Fibroblast of the conjunctiva (primary cell): ENCODE measurements at regions not wholly inside any gene's neighbourhood (a gene's known extent, or its start where the extent isn't known, plus 50 kb on each side); places are given as distances from the start of the nearest gene placed in this dataset.

Source experiments
- DNase-seq: peaks from one replicate; pipeline ENCODE4 v3.0.0-alpha.2; 2010; ENCODE audit warnings: low read depth

DNA sequence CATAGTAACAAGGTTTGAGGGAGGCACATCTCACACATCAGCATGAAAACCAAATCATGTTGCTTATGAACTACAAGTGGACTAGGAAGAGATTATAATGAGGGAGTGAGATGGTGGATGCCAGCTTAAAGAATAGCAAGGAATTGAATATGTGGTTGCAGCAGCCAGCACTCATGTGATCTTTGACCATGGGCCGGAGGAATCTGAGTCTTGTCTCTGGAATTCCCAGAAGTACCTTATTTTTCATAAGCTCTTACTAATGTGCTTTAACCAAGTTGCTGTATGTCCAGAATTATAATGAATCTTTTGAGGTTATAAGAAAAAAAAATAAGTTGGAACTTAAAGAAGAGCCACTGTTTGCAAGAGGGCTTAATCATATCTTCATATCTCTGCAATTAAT is 97.0 kb downstream of the DISP1 start:
- no peak for DNase-seq

DNA sequence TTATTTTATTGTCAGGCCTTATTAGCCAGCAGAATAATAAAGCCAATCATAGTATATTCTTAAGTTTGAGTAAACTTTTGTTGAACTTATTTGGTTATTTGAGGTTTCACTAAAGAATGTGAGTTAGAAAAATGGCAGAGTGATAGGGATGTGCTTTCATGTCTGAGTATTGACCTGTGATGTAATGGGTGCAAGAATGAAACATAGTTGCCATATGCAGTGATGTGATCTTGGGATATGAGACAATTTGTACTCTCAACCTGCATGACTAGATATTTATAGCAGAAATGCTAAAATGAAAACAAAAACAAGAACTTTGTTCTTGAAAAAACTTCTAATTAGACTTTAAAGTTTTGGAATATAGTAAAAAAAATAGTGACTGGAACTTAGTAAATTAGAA is 97.9 kb downstream of the DISP1 start:
- no peak for DNase-seq

DNA sequence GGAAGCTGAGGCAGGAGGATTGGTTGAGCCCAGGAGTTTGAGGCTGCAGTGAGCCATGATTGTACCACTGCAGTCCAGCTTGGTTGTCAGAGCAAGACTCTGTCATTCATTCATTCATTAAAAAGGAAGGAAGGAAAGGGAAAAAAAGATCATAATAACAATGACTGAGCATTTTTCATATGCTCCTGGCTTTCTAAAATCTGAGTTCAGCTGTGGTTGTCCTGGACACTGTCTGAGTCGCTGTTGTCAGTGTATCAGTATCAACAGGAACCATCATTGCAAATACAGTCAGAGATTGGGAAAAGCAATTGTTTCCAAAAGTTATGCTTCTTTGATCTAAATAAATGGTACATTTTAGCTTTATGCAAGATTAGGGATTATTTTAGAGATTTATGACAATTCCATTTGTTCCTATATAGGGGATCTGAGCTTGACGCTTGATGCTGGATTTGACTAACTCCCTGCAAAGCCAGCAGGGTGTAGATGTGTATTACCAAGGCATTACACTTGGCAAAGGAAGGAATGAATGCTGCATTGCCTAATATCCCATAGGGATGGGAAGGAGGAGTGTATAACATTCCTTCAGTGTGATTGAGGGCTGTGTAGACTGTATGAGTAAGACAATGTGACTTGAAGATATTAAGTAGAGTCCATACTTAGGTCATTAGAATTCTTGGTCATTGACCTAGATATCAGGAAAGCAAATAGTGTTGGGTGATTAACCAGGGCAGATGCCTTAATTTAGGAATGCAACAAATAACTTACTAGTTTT is 100.2 kb downstream of the DISP1 start:
- peak; percentile 70 for DNase-seq

DNA sequence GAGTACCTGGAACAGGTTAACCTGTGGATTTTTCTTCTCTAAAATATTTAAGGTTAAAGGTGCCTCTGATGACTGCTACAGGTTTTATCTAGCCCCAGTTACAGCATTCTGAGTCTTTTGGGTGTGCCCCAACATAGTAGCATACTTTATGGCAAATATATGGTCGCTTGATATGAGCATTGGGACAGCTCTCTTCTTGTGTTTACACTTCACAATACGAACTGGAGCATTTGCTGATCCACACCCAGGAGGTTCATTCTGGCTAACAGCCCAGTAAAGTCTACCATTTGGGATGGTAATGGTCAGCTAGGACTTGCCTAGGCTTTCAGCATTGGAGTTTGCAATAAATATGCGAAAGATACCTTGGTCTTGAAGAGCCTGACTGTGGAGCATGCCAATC is 101.3 kb downstream of the DISP1 start:
- no peak for DNase-seq

DNA sequence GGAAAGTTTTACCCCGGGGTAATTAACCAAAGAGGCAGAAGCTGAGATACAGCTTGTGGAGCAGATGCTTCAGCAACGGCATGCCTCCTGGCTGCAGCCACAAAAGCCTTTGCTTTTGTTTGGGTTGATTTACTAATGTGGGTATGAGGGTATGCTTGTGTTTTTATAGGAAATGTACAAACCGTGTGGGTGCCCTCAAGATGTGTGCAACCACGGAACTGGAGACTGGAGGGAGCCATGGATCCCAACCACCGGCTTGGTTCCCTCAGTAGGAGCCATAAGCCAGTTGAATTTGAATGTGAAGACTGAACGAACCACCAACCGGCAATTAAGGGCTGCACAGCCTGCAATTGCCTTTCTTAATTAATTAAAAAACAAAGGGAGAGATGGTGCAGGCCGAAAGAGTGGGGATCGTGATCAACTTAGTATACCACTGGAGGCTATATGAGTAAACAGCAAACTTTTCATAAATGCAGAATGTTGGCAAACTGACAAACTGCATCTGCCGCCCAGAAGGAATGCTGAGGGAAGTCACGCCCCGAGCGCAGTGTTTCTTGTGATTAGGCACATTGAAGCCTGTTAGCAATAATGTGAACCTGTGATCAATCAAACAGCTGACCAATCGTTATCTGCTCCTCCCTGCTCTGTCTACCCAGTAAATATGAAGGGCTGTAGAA is 104.1 kb downstream of the DISP1 start:
- no peak for DNase-seq

DNA sequence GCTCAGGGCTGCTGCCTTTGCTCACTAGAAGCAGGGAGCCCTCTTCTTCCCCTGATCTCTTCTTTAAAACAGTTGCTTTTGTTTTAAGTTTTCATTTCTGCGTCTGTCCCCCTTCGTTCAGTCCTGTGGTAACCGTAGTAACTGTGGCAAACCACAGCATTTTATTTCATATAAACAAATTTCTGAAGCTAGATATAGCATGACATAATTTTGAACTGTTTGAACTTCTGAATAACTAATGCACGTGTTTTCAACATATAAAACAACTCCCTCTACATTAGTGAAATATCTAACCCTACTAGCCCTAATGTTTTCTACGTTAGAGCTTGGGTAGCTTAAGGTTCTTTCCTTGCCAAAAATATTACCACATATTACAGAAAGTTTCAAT is 104.6 kb downstream of the DISP1 start:
- DNase-seq, result no peak

DNA sequence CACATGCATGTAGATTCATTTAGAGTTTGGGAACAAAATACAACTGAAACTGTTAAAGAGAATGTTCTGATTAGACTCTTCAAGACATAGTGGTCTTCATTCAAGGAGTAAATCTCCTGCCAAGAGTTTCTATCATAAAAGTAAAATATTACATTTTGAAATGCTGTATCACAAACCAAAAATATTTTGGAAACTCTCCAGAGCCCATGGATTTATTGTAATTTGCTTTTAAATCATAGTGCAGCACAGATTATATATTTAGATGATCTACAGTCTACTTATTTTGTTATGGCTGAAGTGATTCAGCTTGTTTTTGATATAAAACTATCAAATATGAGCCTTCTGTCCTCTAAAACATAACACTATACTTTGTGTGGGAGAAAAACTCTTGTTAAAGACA is 105.3 kb downstream of the DISP1 start:
- DNase-seq, result no peak

DNA sequence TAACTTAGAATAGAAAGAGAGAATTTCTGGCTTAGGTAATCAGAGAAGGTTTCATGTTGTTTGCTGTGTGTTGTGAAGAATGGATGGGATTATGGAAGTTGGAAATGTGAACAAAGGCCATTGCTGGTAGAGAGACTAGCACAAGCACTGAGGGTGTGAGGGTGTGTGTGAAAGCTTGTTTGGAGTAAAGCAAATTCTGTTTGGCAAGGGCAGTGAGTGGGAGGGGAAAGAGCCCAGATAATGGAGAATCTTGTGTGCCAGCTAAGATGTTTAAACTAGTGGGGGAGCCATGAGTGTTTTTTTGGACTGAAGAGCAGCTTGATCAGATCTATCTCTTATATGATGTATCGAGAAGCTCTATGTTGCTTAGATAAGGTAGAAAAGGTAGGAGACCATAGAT is 107.1 kb downstream of the DISP1 start:
- DNase-seq, result no peak

DNA sequence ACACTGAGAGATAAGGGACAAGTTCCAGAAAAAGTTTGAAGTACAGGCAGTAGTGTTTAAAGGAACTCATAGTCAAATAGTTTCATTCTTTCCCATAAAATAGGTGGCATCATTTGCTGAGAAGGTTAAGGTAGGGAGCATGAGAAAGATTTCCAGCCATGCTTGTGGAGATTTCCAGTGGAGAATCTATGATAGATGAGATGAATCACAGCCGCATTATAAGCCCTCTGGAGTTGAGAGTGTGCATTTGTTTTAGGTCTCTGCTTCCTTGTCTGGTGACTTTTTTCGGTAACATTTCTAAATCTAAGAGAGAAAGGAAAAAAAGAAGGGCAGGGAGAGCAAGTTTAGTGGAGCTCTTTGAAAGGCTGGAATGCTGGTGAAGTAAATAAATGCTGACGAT is 108.7 kb downstream of the DISP1 start:
- no peak for DNase-seq

DNA sequence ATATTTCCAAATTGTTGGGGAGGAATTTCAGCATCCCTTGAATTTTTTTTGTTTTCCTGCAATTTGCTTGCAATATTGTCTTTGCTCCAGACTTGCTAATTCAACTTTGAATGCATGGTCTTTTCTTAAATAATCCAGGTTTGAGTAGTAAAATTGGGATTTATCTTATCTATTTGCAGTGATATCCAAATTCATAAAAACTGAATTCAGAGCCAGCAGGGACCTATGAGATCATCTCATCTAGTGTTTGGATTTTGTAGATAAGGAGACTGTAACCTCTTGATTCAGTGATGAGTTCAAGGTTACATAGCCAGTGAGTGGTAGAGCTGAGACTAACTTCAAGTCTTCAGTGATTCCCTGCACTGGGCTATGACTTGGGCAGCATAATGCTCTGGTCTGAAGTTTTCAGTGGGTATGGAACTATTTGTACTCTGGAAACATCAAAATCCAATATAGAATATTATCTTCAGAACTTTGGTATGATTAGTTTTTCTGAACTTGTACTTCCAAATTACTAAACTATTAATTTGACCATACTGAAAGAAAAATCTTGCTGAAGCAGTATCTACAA is 109.4 kb downstream of the DISP1 start:
- no peak for DNase-seq

DNA sequence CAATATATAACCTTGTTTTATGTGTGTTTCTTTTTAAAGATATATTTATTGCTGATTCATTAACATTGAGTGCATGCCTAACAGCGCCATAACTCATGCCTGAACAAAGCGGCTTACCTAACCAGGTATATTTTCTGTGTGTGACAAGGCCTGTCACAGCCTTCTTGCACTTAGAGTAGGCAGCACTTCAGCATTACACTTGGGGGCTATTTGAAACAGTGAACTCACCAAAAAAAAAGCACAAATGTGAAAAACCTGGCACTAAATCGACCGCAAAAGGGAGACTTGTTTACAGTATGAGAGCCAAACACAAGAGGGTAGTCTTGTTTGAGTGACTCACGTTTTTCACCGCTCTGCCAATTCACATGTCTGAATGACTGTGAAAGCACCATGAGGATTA is 111.7 kb downstream of the DISP1 start:
- peak; percentile 57 for DNase-seq

DNA sequence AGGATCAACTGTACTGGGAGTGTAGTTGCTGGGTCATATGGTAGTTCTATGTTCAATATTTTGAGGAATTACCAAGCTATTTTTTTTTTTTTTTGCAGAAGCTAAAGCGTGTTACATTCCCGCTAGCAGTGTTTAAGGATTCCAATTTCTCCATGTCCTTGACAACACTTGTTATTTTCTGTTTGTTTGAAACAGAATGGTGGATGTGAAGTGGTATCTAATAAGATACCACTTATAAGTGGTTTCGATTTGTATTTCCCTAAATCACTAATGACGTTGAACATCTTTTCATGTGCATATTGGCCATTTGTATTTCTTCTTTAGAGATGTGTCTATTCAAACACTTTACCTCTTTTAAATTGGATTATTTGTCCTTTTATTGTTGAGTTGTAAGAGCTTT is 112.2 kb downstream of the DISP1 start:
- no peak for DNase-seq

DNA sequence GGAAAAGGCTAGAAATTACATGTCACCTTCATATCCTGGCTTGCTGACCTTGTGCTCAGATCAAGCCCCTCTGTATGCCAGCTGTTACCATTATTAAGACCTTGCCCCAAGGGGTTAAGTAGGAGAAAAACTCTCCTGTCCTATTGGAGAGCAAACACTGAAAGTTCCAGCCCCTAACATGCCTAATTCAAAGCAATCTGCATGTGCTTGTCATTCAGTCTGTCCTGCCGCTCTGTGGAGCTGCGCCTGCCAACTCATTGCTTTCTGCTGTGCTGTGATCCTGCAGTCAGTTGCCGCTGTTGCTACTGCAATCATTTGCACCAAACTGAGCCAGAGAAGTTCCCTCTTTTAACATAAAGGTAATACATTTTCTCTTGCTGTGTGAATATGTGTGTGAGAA is 113.4 kb downstream of the DISP1 start:
- no peak for DNase-seq

DNA sequence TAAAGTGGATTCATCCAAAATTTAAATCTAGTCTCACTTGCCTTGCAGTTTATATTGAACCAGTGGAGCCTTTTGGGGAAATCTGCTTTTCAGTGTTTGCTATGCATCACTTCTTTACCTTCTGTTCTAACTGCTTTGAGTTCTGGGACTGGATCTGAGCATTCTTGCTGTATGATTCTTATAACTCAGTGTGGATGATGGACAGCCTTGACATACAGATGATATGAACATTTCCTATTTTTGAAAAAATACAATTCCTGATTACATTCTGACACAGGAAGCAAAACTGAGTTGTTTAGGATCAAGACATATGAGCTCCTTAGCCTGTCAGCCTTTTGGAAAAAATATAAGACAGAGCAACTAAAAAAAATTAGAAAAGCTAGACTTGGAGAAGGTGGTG is 115.2 kb downstream of the DISP1 start:
- DNase-seq, result no peak

DNA sequence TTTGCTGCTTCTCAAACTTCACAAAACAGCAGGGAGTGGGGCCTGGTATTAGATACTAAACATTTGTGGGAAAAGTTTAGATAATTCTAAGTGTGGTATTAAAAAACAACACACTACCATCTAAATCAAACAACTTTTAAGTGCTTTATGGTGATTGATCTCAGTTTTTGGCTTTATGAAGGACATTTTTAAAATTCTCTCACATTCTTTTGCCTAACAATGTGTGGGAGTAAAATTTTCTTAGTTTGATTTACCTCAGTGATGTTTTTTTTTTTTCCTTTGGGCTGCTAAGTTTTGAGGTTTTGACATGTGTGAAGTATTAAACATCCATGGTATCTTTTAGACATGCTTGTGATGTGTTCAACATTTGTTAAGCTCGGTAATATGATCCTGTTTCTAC is 116.2 kb downstream of the DISP1 start:
- DNase-seq, result no peak

DNA sequence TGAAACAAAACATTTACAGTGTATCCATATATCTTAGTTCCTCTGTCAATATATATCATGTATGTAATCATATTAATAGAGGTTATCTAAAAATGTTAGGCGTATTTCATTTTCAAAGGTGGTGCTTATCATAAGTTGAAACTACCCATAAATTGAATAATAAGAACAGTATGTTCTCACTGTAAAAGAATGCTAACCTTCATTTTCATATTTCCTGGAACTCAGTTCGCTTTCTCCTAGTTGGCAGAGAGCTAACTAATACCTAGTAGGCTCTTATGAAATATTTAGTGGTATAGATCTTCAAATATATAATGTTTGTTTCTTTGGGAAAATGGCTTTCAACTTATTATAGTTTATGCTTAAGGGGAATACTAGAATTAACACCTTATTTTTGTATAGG is 118.4 kb downstream of the DISP1 start:
- DNase-seq, result no peak

DNA sequence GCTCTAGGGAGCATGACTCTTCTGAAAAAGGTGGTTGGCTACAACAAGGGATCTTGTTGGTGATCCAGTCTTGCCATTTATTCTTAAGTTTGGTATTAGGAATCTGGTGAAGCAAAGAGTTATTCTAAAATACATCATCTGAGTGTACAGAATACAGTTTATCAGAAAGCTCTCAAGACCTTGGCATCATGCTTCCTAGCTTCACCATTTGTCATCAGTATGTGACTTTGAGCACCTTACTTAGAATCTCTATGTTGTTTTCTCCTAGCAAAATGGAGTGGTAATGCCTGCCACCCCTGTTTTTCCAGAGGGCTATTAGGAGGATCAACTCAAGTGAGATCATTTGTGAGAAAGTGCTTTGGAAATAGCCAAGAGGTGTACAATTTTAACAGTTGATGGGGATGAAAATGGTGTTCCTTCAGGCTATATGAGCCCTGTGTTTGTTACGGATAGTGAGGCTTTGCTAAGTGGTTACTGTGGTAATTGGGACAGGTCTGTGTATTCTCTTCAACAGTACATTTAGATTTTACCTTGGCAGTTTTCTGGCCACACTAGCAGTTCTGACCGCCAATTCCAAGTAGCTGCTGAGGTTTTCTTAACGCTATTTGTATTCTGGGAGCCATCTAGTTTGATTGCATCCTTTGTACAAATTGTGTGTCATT is 120.5 kb downstream of the DISP1 start:
- no peak for DNase-seq

DNA sequence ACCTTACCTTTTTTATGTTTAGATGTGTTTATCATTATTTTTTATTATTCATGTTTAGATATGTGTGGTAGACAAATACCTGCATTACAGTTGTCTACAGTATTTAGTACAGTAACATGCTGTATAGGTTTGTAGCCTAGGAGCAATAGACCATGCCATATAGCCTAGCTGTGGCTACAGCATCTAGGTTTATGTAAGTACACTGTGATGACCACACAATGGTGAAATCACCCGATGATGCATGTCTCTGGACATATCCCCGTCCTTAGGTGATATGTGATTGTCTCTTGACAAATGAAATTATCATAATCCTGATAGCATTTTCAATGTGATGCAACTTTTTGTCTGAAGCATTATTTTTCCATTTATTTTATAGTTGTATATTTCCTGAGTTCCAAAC is 121.2 kb downstream of the DISP1 start:
- DNase-seq, result no peak

DNA sequence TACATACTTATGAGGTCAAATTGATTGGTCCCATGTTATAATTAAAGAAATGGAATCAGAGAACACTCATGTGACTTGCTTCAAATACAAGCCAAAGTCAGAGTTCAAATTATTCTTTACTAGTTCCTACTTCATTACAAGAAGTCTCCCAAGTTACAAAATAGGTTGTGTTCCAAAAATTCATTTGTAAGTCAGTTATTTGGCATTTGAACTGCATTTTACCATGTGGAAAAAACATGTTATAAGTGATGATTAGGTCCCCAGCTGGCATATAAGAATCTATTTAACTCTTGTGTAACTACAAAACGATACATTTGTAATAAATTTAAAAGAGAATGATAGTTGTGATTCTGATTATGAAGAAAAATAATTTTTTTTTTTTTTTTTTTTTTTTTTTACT is 124.1 kb downstream of the DISP1 start:
- no peak for DNase-seq

DNA sequence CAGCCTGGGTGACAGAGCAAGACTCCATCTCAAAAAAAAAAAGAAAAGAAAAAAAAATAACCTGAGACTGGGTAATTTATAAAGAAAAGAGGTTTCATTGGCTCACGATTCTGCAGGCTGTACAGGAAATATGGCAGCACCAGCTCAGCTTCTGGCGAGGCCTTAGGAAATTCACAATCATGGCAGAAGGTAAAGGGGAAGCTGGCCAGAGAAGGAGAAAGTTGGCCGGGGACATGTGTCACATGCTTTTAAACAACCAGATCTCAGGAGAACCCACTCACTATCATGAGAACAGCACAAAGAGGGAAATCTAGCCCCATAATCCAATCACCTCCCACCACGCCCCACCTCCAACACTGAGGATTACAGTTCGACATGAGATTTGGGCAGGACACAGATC is 125.3 kb downstream of the DISP1 start:
- no peak for DNase-seq

DNA sequence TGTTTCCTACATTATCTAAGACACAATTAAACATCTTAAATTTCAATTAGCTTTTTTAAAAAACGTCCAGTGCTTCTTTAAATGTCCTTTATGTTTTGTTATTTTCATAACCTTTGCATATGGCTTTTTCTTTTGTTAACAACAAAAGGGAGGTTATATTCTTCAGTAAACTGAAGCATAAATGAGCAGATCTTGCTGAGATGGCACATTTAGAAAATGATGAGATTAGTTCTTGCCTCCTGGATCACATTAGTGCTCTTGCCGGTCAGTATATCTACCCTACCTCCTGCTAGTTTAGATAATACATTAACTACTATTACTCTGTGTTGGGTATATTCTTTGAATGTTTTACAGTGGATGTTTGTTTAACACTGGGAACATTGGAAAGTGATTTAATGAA is 126.1 kb downstream of the DISP1 start:
- DNase-seq, result no peak

DNA sequence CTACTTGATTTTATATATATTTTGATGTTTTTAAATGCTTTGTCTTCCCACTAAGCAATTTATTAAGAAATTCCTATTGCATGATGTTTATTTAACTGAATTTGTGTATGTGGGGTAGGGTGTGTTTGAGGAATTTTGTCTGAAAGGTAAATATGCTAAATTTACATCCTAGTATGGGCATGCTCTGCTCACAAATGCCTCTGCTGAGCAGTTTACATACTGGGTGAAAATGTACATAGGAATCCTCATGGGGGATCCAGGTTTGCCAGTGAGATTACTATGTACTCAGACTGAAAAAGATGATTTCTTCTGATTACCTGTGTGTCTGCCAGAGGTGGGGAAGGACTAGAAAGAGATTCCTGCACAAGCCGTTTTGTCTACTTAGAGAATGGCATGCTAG is 126.6 kb downstream of the DISP1 start:
- no peak for DNase-seq

DNA sequence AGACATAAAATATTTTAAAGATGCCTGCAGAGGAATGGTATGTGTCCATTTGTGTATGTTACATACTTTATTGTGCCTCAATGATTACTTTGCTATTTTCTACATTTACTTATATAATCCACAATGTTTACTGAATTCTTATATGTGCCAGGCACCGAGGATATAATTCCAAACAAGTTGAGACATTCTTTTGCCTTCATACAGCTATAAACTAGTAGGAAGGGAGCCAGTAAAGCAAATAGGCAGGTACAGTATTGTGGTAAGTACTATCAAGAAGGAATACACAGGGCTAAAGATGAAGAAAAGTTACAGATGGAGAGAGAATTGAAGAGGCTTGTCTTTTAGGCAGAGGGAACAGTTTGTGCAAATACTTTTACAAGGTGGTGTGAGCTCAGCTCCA is 131.6 kb downstream of the DISP1 start:
- no peak for DNase-seq
